ENCODE measurements at regions not wholly inside any gene's neighbourhood (a gene's known extent, or its start where the extent isn't known, plus 50 kb on each side); places are given as distances from the start of the nearest gene placed in this dataset.

DNA sequence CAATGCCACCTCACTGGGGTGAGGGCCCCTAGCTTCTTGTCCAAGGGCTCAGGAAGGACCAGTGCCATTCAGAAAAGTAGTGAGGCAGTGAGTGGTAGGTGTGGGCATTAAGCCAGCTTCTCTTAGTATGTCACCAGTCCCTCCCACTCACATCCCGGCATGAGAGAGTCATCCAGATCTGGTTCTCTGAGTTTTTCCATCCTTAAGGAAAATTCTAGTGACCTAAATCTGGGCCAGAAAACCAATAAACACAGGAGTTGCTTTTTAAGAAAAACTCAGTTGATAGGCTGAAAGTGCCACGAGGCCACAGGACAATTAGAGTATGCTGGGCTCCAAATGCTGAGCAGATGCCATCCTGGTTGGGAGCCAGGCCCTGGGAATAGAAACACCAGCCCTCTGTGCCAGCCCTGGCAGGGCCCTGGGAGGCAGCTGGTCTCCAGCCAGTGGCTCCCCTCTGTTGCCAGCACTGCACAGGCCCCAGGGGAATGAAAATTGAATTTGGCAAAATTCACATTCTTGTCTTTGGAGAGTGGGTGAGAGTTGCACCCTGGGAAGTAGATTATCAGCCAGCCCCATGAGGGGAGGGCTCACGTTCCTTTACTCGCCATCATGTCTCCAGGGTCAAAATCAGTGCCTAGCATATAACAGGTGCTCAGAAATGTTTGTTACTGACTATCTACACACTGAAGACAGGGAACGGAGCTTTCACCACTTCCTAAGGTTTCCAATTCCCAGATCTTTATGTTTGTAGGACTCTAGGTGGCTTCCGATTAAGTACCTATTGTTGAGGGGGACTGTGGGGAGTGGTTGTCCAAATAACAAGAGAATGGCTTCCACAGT is 52.8 kb downstream of the FAM43A start:
- no peak overlapping the region for H3K4me3 ChIP-seq (ENCODE audit: low read length)
- H3K36me3 ChIP-seq (ENCODE audit: insufficient read depth, low read length) = no peaks in the 10 kb centered on the region
- H3K9me3 ChIP-seq (ENCODE audit: low read length) = peaks cover 4% of the 10 kb centered on the region
- H2AFZ ChIP-seq (ENCODE audit: low read depth, low read length) = no peak overlapping the region
- peaks cover 38% of the 10 kb centered on the region for H3K27me3 ChIP-seq (ENCODE audit: insufficient read depth, low read length)
- no peaks in the 10 kb centered on the region for H3K4me1 ChIP-seq (ENCODE audit: insufficient read depth, low read length)

DNA sequence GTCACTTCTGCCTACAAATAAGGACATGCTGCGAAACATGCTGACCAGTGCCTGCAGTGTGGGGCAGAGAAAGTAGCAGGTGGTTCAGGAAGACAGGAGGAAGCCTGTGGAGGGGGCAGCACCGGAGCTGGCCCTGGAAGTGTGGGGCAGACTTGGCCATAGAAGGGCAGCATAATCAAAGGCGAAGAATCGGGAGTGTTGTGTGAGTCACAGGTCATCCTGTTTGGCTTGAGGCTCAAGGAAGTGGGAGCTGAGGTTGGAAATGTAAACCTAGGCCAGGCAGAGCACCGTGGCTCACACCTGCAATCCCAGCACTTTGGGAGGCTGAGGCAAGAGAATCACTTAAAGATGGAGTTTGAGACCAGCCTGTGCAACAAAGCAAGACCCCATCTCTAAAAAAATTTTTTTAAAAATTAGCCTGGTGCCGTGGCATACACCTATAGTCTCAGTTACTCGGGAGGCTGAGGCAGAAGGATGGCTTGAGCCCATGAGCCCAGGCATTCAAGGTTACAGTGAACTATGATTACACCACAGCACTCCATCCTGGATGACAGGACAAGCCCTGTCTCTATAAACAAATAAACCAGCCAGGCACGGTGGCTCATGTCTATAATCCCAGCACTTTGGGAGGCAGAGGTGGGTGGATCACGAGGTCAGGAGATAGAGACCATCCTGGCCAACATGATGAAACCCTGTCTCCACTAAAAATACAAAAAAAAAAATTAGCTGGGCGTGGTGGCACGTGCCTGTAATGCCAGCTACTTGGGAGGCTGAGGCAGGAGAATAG is 54.0 kb downstream of the FAM43A start:
- Histone ChIP-seq H3K27me3 (ENCODE audit: insufficient read depth, low read length) (peaks cover 43% of the 10 kb centered on the region), H3K4me1 (ENCODE audit: insufficient read depth, low read length) (no peaks in the 10 kb centered on the region), H2AFZ (ENCODE audit: low read depth, low read length) (no peak overlapping the region), H3K9me3 (ENCODE audit: low read length) (peaks cover 4% of the 10 kb centered on the region), H3K4me3 (ENCODE audit: low read length) (no peak overlapping the region), H3K36me3 (ENCODE audit: insufficient read depth, low read length) (no peaks in the 10 kb centered on the region)

DNA sequence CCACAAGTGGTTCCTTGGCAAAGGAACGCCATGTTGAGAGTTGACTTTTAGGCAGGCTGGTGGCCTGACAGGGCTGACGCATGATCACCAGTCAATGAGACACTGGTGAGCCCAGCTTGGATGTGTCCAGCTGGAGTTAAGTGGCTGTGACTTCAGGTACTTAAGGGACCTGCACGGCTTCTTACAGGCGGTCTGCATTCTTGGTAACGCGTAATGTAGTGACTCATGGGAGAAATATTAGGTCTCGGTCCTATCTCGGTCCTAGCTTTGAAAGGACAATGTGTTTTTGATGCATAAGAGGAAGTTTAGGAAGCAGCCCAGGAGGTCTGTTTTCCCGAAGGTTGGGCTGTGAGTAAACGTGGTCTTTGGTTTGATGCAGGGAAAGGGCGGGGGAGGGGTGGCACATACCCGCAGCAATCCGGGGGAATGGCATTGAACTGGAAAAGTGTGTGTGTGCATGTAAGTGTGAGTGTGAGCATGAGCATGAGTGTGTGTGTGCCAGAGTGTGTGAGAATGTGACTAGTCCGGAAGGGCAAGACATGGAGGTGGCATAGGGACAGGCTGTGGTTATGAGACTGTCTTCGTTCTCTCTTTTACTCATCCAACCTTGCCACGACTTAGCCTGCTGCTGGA is 55.3 kb downstream of the FAM43A start:
- Histone ChIP-seq H3K4me1 (ENCODE audit: insufficient read depth, low read length) (no peaks in the 10 kb centered on the region), H3K9me3 (ENCODE audit: low read length) (peaks cover 3% of the 10 kb centered on the region), H3K36me3 (ENCODE audit: insufficient read depth, low read length) (no peaks in the 10 kb centered on the region), H2AFZ (ENCODE audit: low read depth, low read length) (no peak overlapping the region), H3K27me3 (ENCODE audit: insufficient read depth, low read length) (peaks cover 49% of the 10 kb centered on the region), H3K4me3 (ENCODE audit: low read length) (no peak overlapping the region)

DNA sequence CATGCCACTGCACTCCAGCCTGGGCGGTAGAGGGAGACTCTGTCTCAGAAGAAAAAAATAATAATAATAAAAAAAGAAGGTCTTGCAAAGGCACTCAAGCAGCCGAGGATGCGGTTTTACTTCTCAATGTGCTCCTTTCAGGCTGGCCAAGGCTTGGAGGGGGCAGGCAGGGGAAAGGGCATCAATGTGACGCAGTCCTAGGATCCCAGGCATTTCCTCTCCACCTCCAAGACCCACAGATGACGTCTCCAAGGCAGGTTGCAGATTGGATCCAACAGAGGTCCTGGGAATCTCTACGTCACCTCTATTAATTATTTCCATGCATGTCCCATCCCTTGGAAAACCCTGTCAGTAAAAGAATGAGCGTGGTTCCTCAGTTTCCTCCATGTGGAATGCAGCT is 56.2 kb downstream of the FAM43A start:
- Histone ChIP-seq H3K4me3 (ENCODE audit: low read length) (no peak overlapping the region), H2AFZ (ENCODE audit: low read depth, low read length) (no peak overlapping the region), H3K36me3 (ENCODE audit: insufficient read depth, low read length) (no peaks in the 10 kb centered on the region), H3K9me3 (ENCODE audit: low read length) (no peaks in the 10 kb centered on the region), H3K27me3 (ENCODE audit: insufficient read depth, low read length) (peaks cover 49% of the 10 kb centered on the region), H3K4me1 (ENCODE audit: insufficient read depth, low read length) (no peaks in the 10 kb centered on the region)

DNA sequence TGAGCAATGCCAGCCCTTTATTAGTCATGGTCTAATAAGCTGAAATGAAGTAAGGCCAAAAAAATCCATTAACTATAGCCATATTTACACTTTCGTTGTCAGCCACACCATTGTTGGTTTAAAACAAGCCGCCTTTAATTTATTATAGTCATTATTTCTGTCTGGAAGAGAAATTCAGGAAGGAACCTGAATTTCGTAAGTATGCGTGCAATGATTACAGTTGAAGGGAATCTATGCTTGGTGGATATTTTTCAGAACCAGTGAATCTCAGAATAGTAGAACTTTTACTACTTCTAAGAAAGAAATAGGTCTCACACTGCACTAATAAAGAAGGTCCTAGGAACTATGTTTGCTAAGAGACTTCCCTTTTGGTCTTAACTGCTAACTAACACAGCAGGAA is 59.1 kb downstream of the FAM43A start:
- H3K9me3 ChIP-seq (ENCODE audit: low read length) = no peaks in the 10 kb centered on the region
- no peak overlapping the region for H3K4me3 ChIP-seq (ENCODE audit: low read length)
- no peak overlapping the region for H2AFZ ChIP-seq (ENCODE audit: low read depth, low read length)
- H3K4me1 ChIP-seq (ENCODE audit: insufficient read depth, low read length) = peaks cover 5% of the 10 kb centered on the region
- peaks cover 61% of the 10 kb centered on the region for H3K27me3 ChIP-seq (ENCODE audit: insufficient read depth, low read length)
- H3K36me3 ChIP-seq (ENCODE audit: insufficient read depth, low read length) = no peaks in the 10 kb centered on the region

DNA sequence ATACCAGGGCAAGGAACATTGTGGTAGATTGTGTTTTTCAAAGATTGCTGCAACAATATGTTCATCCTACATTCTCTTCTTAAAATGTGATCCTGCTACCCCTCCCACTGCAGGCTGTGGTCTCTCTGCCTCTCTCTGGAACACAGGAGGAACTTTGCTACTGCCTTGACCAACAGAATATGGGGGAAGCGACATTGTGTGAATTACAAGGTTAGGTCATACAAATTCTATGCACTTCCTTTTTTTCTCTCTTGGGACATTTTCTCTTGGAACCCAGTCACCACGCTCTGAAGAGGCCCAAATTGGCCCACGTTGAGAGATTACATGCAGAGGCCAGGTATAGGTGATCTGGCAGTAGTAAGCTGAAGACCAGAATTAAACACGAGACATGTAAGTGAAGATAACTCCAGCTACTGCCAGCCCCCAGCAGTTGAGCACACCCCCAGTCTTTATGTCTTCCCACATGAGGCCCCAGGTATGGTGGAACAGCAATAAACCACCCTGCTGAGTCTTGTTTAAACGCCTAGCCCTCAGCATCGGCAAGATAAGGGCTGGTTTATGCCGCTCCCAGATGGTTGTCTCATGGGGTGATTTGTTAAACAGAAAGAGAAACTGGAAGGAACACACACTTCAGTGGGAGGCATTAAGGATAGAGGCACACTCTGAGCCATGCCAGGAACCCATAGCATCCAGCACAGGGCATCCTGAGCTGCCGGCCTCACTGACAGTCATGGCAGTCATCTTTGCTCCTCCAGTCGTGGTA is 59.9 kb downstream of the FAM43A start:
- Histone ChIP-seq H3K27me3 (ENCODE audit: insufficient read depth, low read length) (peaks cover 57% of the 10 kb centered on the region), H3K4me3 (ENCODE audit: low read length) (no peak overlapping the region), H3K4me1 (ENCODE audit: insufficient read depth, low read length) (peaks cover 13% of the 10 kb centered on the region), H3K9me3 (ENCODE audit: low read length) (no peaks in the 10 kb centered on the region), H3K36me3 (ENCODE audit: insufficient read depth, low read length) (no peaks in the 10 kb centered on the region), H2AFZ (ENCODE audit: low read depth, low read length) (no peak overlapping the region)

DNA sequence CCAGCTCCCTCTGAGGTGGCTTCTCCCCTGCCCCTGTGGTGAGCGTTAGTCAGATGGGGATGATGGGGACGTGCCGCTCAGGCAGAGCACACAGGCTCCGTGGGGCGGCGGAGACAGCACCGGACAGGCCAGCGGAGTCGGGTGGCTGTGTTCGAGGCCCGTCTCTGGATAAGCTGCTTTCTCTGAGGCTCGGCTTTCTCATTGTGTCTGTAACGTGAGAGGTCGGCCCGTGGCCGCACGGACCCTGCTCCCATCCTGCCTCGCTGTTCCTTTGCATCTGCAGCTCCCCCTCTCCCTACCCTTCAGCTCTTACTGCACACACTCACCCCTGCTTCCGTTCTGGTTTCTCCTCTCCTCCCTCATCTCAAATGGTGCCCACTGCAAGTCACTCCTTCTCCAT is 62.5 kb downstream of the FAM43A start:
- no peak overlapping the region for H2AFZ ChIP-seq (ENCODE audit: low read depth, low read length)
- H3K27me3 ChIP-seq (ENCODE audit: insufficient read depth, low read length) = peaks cover 44% of the 10 kb centered on the region
- no peak overlapping the region for H3K4me3 ChIP-seq (ENCODE audit: low read length)
- no peaks in the 10 kb centered on the region for H3K9me3 ChIP-seq (ENCODE audit: low read length)
- H3K36me3 ChIP-seq (ENCODE audit: insufficient read depth, low read length) = no peaks in the 10 kb centered on the region
- H3K4me1 ChIP-seq (ENCODE audit: insufficient read depth, low read length) = peaks cover 15% of the 10 kb centered on the region

DNA sequence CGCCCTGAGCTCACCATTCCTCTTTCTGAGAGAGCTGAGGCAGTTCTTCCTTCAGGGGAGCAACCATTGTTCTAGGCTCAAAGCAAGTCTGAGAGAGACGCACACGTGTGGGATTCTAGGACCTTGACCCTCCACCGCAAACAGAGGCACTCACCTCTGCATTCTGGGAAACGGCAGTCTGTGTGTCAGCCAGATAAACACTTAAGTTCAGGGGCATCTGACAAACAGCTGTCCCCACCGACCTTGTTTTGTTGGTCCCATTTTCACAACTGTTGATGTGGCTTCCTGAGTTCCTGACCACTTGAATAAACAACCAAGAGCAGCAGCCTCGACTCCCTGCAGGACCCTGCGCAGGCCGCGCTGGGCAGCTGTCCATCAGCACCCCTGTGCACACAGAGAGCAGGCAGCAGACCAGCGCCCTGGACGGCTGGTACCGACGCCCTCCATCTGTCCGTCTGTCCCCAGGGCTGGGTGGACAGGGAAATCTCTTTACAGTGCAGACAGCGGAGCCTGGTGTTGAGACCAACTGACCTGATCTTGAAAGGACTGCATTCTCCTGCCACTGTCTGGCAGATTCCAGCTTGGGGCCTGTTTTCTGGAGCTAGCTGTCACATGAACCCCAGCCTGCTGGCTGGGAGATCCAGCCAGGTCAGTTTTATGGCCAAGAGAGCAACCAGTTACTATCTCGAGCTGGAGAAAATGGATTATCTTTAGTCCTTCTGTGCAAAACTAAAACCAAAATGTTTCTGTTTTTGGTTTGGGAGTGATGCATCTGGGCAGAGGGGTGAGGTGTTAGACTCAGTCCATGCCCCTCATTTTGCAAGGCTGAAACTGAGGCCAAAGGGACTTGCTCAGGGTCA is 64.2 kb downstream of the FAM43A start:
- Histone ChIP-seq H3K4me3 (ENCODE audit: low read length) (no peak overlapping the region), H3K4me1 (ENCODE audit: insufficient read depth, low read length) (peaks cover 15% of the 10 kb centered on the region), H2AFZ (ENCODE audit: low read depth, low read length) (no peak overlapping the region), H3K36me3 (ENCODE audit: insufficient read depth, low read length) (no peaks in the 10 kb centered on the region), H3K27me3 (ENCODE audit: insufficient read depth, low read length) (peaks cover 46% of the 10 kb centered on the region), H3K9me3 (ENCODE audit: low read length) (no peaks in the 10 kb centered on the region)

DNA sequence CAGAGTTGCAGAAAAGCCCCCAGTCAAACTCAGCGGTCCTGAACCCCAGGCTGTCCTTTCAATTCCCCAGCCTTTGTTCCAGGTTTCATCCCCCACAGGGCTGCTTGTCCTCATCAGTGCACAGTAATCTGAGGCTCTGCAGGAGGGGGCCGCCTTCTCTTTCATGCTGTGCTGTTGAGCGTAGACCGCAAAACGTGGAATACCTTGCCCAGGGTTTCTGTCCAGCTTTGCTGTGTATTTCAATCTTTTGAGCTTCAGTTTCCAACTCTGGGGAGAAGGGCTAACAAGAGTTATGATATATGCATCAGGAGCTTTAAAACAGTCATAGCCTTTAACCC is 64.8 kb downstream of the FAM43A start:
- peaks cover 15% of the 10 kb centered on the region for H3K4me1 ChIP-seq (ENCODE audit: insufficient read depth, low read length)
- H3K27me3 ChIP-seq (ENCODE audit: insufficient read depth, low read length) = peaks cover 42% of the 10 kb centered on the region
- no peak overlapping the region for H3K4me3 ChIP-seq (ENCODE audit: low read length)
- no peaks in the 10 kb centered on the region for H3K36me3 ChIP-seq (ENCODE audit: insufficient read depth, low read length)
- no peak overlapping the region for H2AFZ ChIP-seq (ENCODE audit: low read depth, low read length)
- no peaks in the 10 kb centered on the region for H3K9me3 ChIP-seq (ENCODE audit: low read length)

DNA sequence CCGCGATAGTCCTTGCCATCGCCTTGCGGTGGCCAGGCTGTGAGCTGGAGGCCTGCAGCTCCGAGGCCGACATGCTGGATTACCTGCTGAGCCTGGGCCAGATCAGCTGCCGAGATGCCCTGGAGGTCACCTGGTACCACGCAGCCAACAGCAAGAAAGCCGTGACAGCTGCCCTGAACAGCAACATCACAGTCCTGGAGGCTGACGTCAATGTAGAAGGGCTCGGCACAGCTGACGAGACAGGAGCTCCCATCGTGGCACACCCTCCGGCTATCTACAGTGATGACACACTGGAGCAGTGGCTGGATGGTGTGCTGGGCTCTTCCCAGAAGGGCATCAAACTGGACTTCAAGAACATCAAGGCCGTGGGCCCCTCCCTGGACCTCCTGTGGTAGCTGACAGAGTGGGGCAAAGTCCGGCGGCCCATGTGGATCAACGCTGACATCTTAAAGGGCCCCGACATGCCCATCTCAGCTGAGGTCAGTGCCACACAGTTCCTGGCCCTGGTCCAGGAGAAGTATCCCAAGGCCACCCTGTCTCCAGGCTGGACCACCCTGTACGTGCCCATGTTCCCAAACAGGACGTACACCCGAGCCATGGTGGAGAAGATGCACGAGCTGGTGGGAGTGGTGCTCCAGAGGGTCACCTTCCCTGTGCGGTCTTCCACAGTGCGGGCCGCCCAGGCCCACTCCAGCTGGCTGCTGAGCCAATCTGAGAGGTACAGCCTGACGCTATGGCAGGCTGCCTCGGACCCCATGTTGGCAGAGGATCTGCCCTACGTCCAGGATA is 70.2 kb downstream of the FAM43A start:
- Histone ChIP-seq H3K4me1 (ENCODE audit: insufficient read depth, low read length) (peaks cover under 1% of the 10 kb centered on the region), H3K4me3 (ENCODE audit: low read length) (no peak overlapping the region), H3K27me3 (ENCODE audit: insufficient read depth, low read length) (peaks cover 21% of the 10 kb centered on the region), H3K36me3 (ENCODE audit: insufficient read depth, low read length) (no peaks in the 10 kb centered on the region), H3K9me3 (ENCODE audit: low read length) (no peaks in the 10 kb centered on the region), H2AFZ (ENCODE audit: low read depth, low read length) (no peak overlapping the region)

DNA sequence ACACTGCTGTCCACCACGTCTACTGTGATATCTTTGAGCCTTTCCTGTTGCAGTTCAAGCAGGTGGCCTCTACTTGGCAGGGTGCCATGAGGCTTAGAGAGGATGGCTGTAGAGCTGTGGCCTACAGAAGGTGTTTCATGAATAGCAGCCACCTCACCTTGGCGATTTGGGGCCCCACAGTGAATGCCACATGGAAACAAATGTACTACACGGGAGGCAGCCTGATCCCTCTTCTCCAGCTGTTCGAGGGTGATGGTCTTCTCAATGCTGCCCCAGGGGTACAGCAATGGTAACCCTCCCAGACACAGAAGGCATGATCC is 70.7 kb downstream of the FAM43A start:
- H3K27me3 ChIP-seq (ENCODE audit: insufficient read depth, low read length) = peaks cover 23% of the 10 kb centered on the region
- H2AFZ ChIP-seq (ENCODE audit: low read depth, low read length) = no peak overlapping the region
- H3K4me1 ChIP-seq (ENCODE audit: insufficient read depth, low read length) = no peaks in the 10 kb centered on the region
- no peak overlapping the region for H3K4me3 ChIP-seq (ENCODE audit: low read length)
- H3K36me3 ChIP-seq (ENCODE audit: insufficient read depth, low read length) = no peaks in the 10 kb centered on the region
- H3K9me3 ChIP-seq (ENCODE audit: low read length) = no peaks in the 10 kb centered on the region
